H1 (cell line): ENCODE measurements at regions not wholly inside any gene's neighbourhood (a gene's known extent, or its start where the extent isn't known, plus 50 kb on each side); places are given as distances from the start of the nearest gene placed in this dataset.

ENCODE experiments used
- BCL11A ChIP-seq, 2 experiments: IDR thresholded peaks; one replicate each; pipeline ENCODE4 v1.6.1; 2011; ENCODE audit warnings: low read depth in 2 of 2, low read length in 2 of 2, mild to moderate bottlenecking in 2 of 2
- CHD7 ChIP-seq: fragments of 300-600 bp; sonication (generic); IDR thresholded peaks from 2 replicates; pipeline ENCODE4 v1.7.1; 2012; ENCODE audit warnings: low read length, moderate library complexity, mild to moderate bottlenecking, inconsistent platforms; ENCODE audit not compliant: insufficient replicate concordance
- E2F6 ChIP-seq: IDR thresholded peaks from 2 replicates; pipeline ENCODE4 v1.6.1; 2012; ENCODE audit warnings: inconsistent platforms
- FOSL1 ChIP-seq: IDR thresholded peaks from 2 replicates; pipeline ENCODE4 v1.6.1; 2011; ENCODE audit warnings: mild to moderate bottlenecking, low read depth, low read length, moderate library complexity; ENCODE audit not compliant: insufficient read depth
- JUN ChIP-seq: IDR thresholded peaks from 2 replicates; pipeline ENCODE4 v1.6.1; 2011; ENCODE audit warnings: low read depth, mild to moderate bottlenecking, improper control_type of control experiment, low read length
- JUND ChIP-seq: IDR thresholded peaks from 2 replicates; pipeline ENCODE4 v1.6.1; 2011; ENCODE audit warnings: mild to moderate bottlenecking, improper control_type of control experiment, low read length
- NRF1 ChIP-seq: IDR thresholded peaks from 2 replicates; pipeline ENCODE4 v1.6.1; 2011; ENCODE audit warnings: mild to moderate bottlenecking, low read depth, low read length, improper control_type of control experiment
- POLR2A ChIP-seq, 2 experiments: IDR thresholded peaks; 1 replicate in 1 of 2; 2 replicates in 1 of 2; pipeline ENCODE4 v1.6.1; 2011; ENCODE audit warnings: low read depth in 2 of 2, low read length in 2 of 2, mild to moderate bottlenecking in 2 of 2; ENCODE audit errors: control extremely low read depth in 1 of 2
- POLR2AphosphoS5 ChIP-seq: IDR thresholded peaks from 2 replicates; pipeline ENCODE4 v1.6.1; 2011; ENCODE audit warnings: low read depth, low read length
- POU5F1 ChIP-seq: IDR thresholded peaks from 2 replicates; pipeline ENCODE4 v1.6.1; 2011; ENCODE audit warnings: low read depth, mild to moderate bottlenecking, low read length, moderate library complexity
- SIN3A ChIP-seq, 2 experiments: IDR thresholded peaks in 1 of 2; conservative IDR thresholded peaks in 1 of 2; 2 replicates each; pipeline ENCODE4 v1.6.1; 2011 to 2012; ENCODE audit warnings: low read length in 2 of 2, improper control_type of control experiment in 1 of 2, low read depth in 1 of 2, mild to moderate bottlenecking in 1 of 2
- SP1 ChIP-seq: IDR thresholded peaks from 2 replicates; pipeline ENCODE4 v1.6.1; 2011; ENCODE audit warnings: low read depth, low read length
- SUZ12 ChIP-seq: fragments of 200-600 bp; sonication (generic); IDR thresholded peaks from 2 replicates; pipeline ENCODE4 v1.6.1; 2012; ENCODE audit warnings: mild to moderate bottlenecking, inconsistent platforms, low read length, moderate library complexity, mixed read lengths

- TF ChIP-seq CHD7 (no peak), BCL11A (IDR thresholded peaks at IDR 0.05; ENCODE audit: low read depth in 2 of 2, low read length in 2 of 2) (no peak), E2F6 (no peak), FOSL1 (no peak), POLR2AphosphoS5 (no peak), SIN3A (conservative IDR thresholded peaks at IDR 0.05 in 1 of 2, IDR thresholded peaks at IDR 0.05 in 1 of 2; ENCODE audit: low read depth in 1 of 2, low read length in 2 of 2) (no peak), POU5F1 (no peak), JUND (no peak), SP1 (no peak), POLR2A (IDR thresholded peaks at IDR 0.05; ENCODE audit: control extremely low read depth in 1 of 2, low read depth in 2 of 2, low read length in 2 of 2) (no peak), SUZ12 (no peak), JUN (no peak), NRF1 (no peak)
Measured at GRCh38 chr10:10910634-10911033, 107.0 kb upstream of the CELF2 start (continued).
